GM12874 (cell line): ENCODE measurements at regions not wholly inside any gene's neighbourhood (a gene's known extent, or its start where the extent isn't known, plus 50 kb on each side); places are given as distances from the start of the nearest gene placed in this dataset.

ENCODE experiments used
- CTCF ChIP-seq: IDR thresholded peaks from 2 replicates; pipeline ENCODE4 v1.5.1; 2011; ENCODE audit warnings: low read depth, mild to moderate bottlenecking, control low read depth, low read length, moderate library complexity; ENCODE audit not compliant: insufficient read depth

GRCh38 chr16:82295290-82296201 lies 125.5 kb upstream of the MPHOSPH6 start:
- TF ChIP-seq CTCF, result no peak

GRCh38 chr16:82293671-82294070 lies 123.6 kb upstream of the MPHOSPH6 start:
- TF ChIP-seq CTCF, result no peak

GRCh38 chr16:82287937-82288336 lies 117.9 kb upstream of the MPHOSPH6 start:
- no peak for TF ChIP-seq CTCF

- no peak for TF ChIP-seq CTCF
Measured at GRCh38 chr16:82282662-82283061, 112.6 kb upstream of the MPHOSPH6 start.

GRCh38 chr16:82281544-82281943 lies 111.5 kb upstream of the MPHOSPH6 start:
- TF ChIP-seq CTCF, result no peak

- TF ChIP-seq CTCF, result no peak
Measured at GRCh38 chr16:82280867-82281266, 110.8 kb upstream of the MPHOSPH6 start.

- TF ChIP-seq CTCF, result no peak
Measured at GRCh38 chr16:82271636-82272035, 101.6 kb upstream of the MPHOSPH6 start.
